ENCODE measurements at regions not wholly inside any gene's neighbourhood (a gene's known extent, or its start where the extent isn't known, plus 50 kb on each side); places are given as distances from the start of the nearest gene placed in this dataset.

DNA sequence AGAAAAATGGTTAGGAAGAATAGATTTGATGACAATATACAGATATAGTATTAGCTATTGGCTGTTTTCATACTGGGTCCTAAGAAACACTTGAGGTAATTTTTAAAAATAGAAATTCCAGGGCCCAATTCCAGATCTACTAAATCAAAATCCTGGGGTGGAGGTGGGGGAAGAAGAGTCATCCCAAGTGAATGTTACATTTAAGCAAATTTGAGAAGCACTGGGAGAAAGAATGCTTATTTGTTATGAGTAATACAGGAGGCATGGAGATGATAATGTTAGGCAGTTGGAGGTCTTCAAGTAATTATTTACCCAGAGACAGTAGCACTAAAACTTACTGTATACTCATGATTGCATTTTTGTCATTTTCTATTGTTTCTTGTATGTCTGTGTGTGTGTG lies 93.0 kb upstream of the DAB2 start:
- no peak overlapping the region for H2BK15ac ChIP-seq (ENCODE audit: low read depth, low read length)
- H3K9me3 ChIP-seq (ENCODE audit: control insufficient read depth, low read depth, low read length): no peaks in the 10 kb centered on the region
- no peak overlapping the region for H2AK5ac ChIP-seq (ENCODE audit: insufficient read length, low read length)
- H3K23me2 ChIP-seq (ENCODE audit: insufficient read length, low read depth, low read length, poor library complexity, severe bottlenecking): no peaks in the 10 kb centered on the region
- H4K91ac ChIP-seq (ENCODE audit: insufficient read length, low read depth, low read length): no peak overlapping the region
- H3T11ph ChIP-seq (ENCODE audit: low read length): no peak overlapping the region
- no peaks in the 10 kb centered on the region for H3K27me3 ChIP-seq (ENCODE audit: insufficient read depth, low read length)
- H3K9ac ChIP-seq (ENCODE audit: extremely low read depth, insufficient read length, low read length): no peak overlapping the region
- no peak overlapping the region for H2BK12ac ChIP-seq (ENCODE audit: insufficient read length, low read depth, low read length)
- no peak overlapping the region for H2BK120ac ChIP-seq (ENCODE audit: low read depth, low read length, poor library complexity, severe bottlenecking)
- Mint-ChIP-seq H3K4me1 (peaks cover 25 to 30% of the 10 kb centered on the region in 2 experiments), H3K36me3 (ENCODE audit: insufficient read depth in 1 of 3, low read depth in 3 of 3) (no peaks in the 10 kb centered on the region), H3K27me3 (ENCODE audit: low read depth) (no peaks in the 10 kb centered on the region), H3K9me3 (peaks cover 2 to 5% of the 10 kb centered on the region in 2 experiments; a peak in 2 of 5 replicates), H3K27ac (peak overlapping the region in 1 of 3 experiments; percentile 53; a peak in 1 of 7 replicates), H3K4me3 (peak overlapping the region in 1 of 2 experiments; percentile 61; a peak in 1 of 5 replicates)
- H3K14ac ChIP-seq (ENCODE audit: insufficient read depth, low read length): no peak overlapping the region
- no peak overlapping the region for H3K23ac ChIP-seq (ENCODE audit: insufficient read length, low read depth, low read length)
- no peak overlapping the region for H4K5ac ChIP-seq (ENCODE audit: insufficient read length, low read depth, low read length)
- H3K18ac ChIP-seq (ENCODE audit: insufficient read length, low read depth, low read length): no peak overlapping the region
- H3K27ac ChIP-seq (ENCODE audit: insufficient read length, low read depth, low read length): no peak overlapping the region
- H3K4ac ChIP-seq (ENCODE audit: low read depth, low read length): no peak overlapping the region
- H2BK5ac ChIP-seq (ENCODE audit: insufficient read length, low read length): no peak overlapping the region
- H3K4me1 ChIP-seq (ENCODE audit: insufficient read depth, low read length): peaks cover 3% of the 10 kb centered on the region; the same call in 1 of the 2 replicates
- no peak overlapping the region for H4K8ac ChIP-seq (replicated peaks; ENCODE audit: insufficient read length, low read depth, low read length)
- H3K79me1 ChIP-seq (ENCODE audit: insufficient read depth, low read depth, low read length, poor library complexity, severe bottlenecking): no peaks in the 10 kb centered on the region
- no peaks in the 10 kb centered on the region for H4K20me1 ChIP-seq (ENCODE audit: control insufficient read depth, insufficient read depth, insufficient read length)
- H3K79me2 ChIP-seq (ENCODE audit: insufficient read depth, low read length): no peaks in the 10 kb centered on the region
- H3K4me2 ChIP-seq (ENCODE audit: insufficient read depth, insufficient read length, low read length): no peak overlapping the region
- no peak overlapping the region for H3K56ac ChIP-seq (ENCODE audit: insufficient read length, low read depth, low read length)
- TF ChIP-seq, protein P1, sequence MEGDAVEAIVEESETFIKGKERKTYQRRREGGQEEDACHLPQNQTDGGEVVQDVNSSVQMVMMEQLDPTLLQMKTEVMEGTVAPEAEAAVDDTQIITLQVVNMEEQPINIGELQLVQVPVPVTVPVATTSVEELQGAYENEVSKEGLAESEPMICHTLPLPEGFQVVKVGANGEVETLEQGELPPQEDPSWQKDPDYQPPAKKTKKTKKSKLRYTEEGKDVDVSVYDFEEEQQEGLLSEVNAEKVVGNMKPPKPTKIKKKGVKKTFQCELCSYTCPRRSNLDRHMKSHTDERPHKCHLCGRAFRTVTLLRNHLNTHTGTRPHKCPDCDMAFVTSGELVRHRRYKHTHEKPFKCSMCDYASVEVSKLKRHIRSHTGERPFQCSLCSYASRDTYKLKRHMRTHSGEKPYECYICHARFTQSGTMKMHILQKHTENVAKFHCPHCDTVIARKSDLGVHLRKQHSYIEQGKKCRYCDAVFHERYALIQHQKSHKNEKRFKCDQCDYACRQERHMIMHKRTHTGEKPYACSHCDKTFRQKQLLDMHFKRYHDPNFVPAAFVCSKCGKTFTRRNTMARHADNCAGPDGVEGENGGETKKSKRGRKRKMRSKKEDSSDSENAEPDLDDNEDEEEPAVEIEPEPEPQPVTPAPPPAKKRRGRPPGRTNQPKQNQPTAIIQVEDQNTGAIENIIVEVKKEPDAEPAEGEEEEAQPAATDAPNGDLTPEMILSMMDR (conservative IDR thresholded peaks at IDR 0.05): no peak
- no peak overlapping the region for H2BK20ac ChIP-seq (ENCODE audit: low read depth, low read length, poor library complexity, severe bottlenecking)
- no peak overlapping the region for H2AFZ ChIP-seq (ENCODE audit: low read length)
- DNase-seq: no peak

Measured in H9 (cell line).